Breast epithelium (tissue), 3 donors: ENCODE measurements at regions not wholly inside any gene's neighbourhood (a gene's known extent, or its start where the extent isn't known, plus 50 kb on each side); places are given as distances from the start of the nearest gene placed in this dataset.
A peak's percentile ranks its signal among the peaks of the same experiment; 100 is the strongest.

ENCODE experiments used
- POLR2A ChIP-seq: fragments of 450-650 bp; IDR thresholded peaks from one replicate; pipeline ENCODE4 v1.6.1; 2016; ENCODE audit warnings: antibody characterized with exemption, mild to moderate bottlenecking, moderate library complexity
- TF ChIP-seq, protein P1 (sequence below), 3 donors: fragments of 450-650 bp; IDR thresholded peaks; one replicate each; pipeline ENCODE4 v1.5.1; 2016 to 2017; ENCODE audit warnings: antibody characterized with exemption in 3 of 3, mild to moderate bottlenecking in 3 of 3, moderate library complexity in 3 of 3

- TF ChIP-seq, protein P1, sequence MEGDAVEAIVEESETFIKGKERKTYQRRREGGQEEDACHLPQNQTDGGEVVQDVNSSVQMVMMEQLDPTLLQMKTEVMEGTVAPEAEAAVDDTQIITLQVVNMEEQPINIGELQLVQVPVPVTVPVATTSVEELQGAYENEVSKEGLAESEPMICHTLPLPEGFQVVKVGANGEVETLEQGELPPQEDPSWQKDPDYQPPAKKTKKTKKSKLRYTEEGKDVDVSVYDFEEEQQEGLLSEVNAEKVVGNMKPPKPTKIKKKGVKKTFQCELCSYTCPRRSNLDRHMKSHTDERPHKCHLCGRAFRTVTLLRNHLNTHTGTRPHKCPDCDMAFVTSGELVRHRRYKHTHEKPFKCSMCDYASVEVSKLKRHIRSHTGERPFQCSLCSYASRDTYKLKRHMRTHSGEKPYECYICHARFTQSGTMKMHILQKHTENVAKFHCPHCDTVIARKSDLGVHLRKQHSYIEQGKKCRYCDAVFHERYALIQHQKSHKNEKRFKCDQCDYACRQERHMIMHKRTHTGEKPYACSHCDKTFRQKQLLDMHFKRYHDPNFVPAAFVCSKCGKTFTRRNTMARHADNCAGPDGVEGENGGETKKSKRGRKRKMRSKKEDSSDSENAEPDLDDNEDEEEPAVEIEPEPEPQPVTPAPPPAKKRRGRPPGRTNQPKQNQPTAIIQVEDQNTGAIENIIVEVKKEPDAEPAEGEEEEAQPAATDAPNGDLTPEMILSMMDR (IDR thresholded peaks at IDR 0.05), result peak; percentile 60 to 90 (median 77)
- TF ChIP-seq POLR2A, result no peak
These were observed 52.3 kb downstream of the CCDC54 start for GRCh38 chr3:107429320-107430181.
